ENCODE measurements at regions not wholly inside any gene's neighbourhood (a gene's known extent, or its start where the extent isn't known, plus 50 kb on each side); places are given as distances from the start of the nearest gene placed in this dataset.

- DNase-seq = no peak
These were observed 486.8 kb upstream of the THBS1 start for GRCh38 chr15:39094116-39094515.

- DNase-seq = no peak
These were observed 485.5 kb upstream of the THBS1 start for GRCh38 chr15:39095218-39095879.

- DNase-seq = no peak
These were observed 484.2 kb upstream of the THBS1 start for GRCh38 chr15:39096608-39097205.

- no peak for DNase-seq
These were observed 481.4 kb upstream of the THBS1 start for GRCh38 chr15:39099524-39099923.

GRCh38 chr15:39100106-39100660, 480.7 kb upstream of the THBS1 start:
- no peak for DNase-seq

- no peak for DNase-seq
These were observed 478.4 kb upstream of the THBS1 start for GRCh38 chr15:39102431-39102830.

- DNase-seq = no peak
These were observed 473.9 kb upstream of the THBS1 start for GRCh38 chr15:39106950-39107349.

GRCh38 chr15:39108021-39108420, 472.9 kb upstream of the THBS1 start:
- DNase-seq = no peak

- DNase-seq = no peak
These were observed 470.5 kb upstream of the THBS1 start for GRCh38 chr15:39110336-39110735.

GRCh38 chr15:39110746-39111145, 470.1 kb upstream of the THBS1 start:
- DNase-seq = no peak

- DNase-seq = no peak
These were observed 467.1 kb upstream of the THBS1 start for GRCh38 chr15:39113741-39114140.

- no peak for DNase-seq
These were observed 466.0 kb upstream of the THBS1 start for GRCh38 chr15:39114690-39115378.

- DNase-seq = no peak
These were observed 465.4 kb upstream of the THBS1 start for GRCh38 chr15:39115379-39116057.

GRCh38 chr15:39118510-39118909, 462.4 kb upstream of the THBS1 start:
- DNase-seq = no peak

GRCh38 chr15:39124155-39124552, 456.7 kb upstream of the THBS1 start:
- no peak for DNase-seq

- DNase-seq = no peak
These were observed 456.2 kb upstream of the THBS1 start for GRCh38 chr15:39124553-39125171.

GRCh38 chr15:39125226-39125625, 455.7 kb upstream of the THBS1 start:
- no peak for DNase-seq

GRCh38 chr15:39125904-39126303, 455.0 kb upstream of the THBS1 start:
- peak in 1 of 2 experiments; percentile 1 for DNase-seq

- DNase-seq = no peak
These were observed 453.6 kb upstream of the THBS1 start for GRCh38 chr15:39127151-39127790.

- no peak for DNase-seq
These were observed 452.8 kb upstream of the THBS1 start for GRCh38 chr15:39127925-39128617.

GRCh38 chr15:39128746-39129145, 452.1 kb upstream of the THBS1 start:
- no peak for DNase-seq
